NCI-H82 treated with DMSO at 0.1 percent for 48 hours (cell line): ENCODE measurements at regions not wholly inside any gene's neighbourhood (a gene's known extent, or its start where the extent isn't known, plus 50 kb on each side); places are given as distances from the start of the nearest gene placed in this dataset.
"Not testable (repeated sequence)": the region's sequence is repeated elsewhere in the genome, so short reads cannot be mapped to it uniquely, and the experiment has no call there.

Experiments
- DNase-seq: peaks from one replicate; lab custom pipeline; 2025; ENCODE audit not compliant: unreplicated experiment; lab: John Stamatoyannopoulos, UW

DNA sequence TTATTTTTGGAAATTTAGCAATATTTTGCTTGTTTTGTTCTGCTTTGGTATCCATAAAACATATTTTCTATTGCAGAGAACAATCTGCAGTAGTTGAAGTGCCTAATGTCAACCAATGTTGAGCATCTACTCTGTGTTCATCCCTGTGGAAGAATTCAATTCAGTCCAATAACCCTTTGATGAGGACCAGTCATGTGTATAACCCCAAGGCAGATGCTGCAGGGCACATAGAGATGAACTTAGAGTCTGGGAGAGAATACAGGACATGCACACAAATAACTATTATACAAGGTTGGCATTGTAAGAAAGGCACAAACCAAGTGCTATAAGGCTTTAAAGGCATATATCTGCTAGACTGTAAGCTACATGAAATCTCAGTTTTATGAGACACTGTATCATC, 304.7 kb downstream of the LRIG3 start:
- no peak for DNase-seq

- no peak for DNase-seq
These were observed 303.7 kb downstream of the LRIG3 start for GRCh38 chr12:58616618-58617017.

GRCh38 chr12:58621126-58621525, 299.2 kb downstream of the LRIG3 start:
- no peak for DNase-seq

DNA sequence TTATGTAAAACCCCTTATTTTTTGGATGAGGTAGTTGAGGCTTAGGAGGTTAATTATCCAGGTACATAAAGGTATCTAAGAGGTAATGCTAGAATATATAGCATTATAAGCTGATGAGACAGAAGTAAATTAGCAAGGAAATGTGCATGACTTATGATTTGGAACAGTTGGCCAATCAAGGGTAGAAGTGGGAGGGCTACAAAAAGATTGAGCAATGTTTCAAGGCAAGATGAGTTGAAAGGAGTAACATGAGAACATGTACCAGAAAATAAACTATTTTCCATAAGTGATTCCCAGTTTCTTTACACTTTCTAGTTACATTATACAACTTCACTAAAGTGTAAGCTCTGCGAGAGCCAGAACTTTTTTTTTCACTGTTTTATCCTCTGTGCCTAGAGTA, 290.9 kb downstream of the LRIG3 start:
- no peak for DNase-seq

DNA sequence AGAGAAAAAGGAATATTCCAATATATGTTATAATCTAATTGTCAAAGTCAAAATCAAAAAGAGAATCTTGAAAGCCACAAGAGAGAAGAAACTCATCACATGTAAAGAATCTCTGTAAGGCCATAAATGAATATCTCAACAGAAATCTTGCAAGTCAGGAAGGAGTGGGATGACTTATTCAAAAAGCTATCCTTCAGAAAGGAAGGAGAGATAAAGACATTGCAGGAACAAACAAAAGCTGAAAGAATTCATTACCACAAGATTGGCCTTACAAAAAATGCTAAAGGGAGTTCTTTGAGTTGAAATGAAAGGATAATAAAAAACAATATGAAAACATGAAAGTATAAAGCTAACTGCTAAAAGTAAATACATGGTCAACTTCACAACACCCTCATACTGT, 286.8 kb downstream of the LRIG3 start:
- DNase-seq, result no peak

- DNase-seq, result peak; percentile 96
These were observed 280.9 kb downstream of the LRIG3 start for GRCh38 chr12:58639318-58639934.

- no peak for DNase-seq
These were observed 280.0 kb downstream of the LRIG3 start for GRCh38 chr12:58640314-58640713.

- no peak for DNase-seq
These were observed 274.4 kb downstream of the LRIG3 start for GRCh38 chr12:58645946-58646345.

GRCh38 chr12:58647495-58647894, 272.8 kb downstream of the LRIG3 start:
- DNase-seq, result no peak

GRCh38 chr12:58648176-58648575, 272.1 kb downstream of the LRIG3 start:
- no peak for DNase-seq

GRCh38 chr12:58651850-58652249, 268.5 kb downstream of the LRIG3 start:
- DNase-seq, result no peak

DNA sequence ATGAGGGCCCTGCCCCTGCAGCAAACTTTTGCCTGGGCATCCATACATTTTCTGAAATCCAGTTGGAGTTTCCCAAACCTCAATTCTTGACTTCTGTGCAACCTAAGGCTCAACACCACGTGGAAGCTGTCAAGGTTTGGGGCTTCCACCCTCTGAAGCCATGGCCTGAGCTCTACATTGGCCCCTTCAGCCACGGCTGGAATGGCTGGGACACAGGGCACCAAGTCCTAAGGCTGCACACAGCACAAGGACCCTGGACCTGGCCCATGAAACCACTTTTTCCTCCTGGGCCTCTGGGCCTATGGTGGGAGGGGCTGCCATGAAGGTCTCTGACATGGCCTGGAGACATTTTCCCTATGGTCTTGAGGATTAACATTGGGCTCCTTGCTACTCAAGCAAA, 266.3 kb downstream of the LRIG3 start:
- DNase-seq, result no peak

- DNase-seq, result no peak
These were observed 264.9 kb downstream of the LRIG3 start for GRCh38 chr12:58655375-58655774.

DNA sequence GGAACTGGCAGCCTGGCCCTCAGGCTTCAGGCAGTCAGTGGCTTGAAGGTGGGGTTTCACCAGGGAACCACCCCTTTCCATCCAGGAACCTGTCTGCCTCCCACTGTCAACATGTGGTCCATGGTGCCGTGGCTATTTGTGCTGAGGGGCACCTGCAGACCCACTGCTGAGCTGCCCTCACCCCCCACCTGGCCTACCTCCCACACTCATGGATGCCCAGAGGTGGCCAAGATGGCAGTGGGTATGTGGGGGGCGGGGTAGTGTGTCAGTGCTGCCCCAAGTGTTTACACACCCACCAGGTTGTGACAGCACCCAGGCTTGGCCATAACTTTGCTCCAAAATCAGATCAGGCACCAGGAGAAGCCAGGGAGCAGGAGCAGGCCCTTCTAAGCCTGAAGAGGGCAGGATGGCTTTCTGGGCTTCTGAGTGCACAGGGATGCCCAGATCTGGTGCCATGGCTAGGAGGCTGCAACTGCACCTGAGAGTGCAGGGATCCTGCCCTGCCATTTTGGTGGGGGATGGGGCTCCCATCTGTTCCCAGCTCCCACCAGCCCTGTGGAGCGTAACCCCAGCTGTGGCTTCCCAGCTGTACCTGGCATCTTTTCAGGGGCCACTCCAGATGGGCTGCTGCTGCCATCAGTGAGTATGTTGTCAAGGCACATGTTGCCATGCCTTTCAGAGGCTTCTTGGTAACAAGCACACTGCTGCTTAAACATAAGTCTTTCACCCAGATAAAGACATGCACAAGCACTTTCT, 263.9 kb downstream of the LRIG3 start:
- DNase-seq, result no peak

- no peak for DNase-seq
These were observed 263.1 kb downstream of the LRIG3 start for GRCh38 chr12:58657190-58657589.

DNA sequence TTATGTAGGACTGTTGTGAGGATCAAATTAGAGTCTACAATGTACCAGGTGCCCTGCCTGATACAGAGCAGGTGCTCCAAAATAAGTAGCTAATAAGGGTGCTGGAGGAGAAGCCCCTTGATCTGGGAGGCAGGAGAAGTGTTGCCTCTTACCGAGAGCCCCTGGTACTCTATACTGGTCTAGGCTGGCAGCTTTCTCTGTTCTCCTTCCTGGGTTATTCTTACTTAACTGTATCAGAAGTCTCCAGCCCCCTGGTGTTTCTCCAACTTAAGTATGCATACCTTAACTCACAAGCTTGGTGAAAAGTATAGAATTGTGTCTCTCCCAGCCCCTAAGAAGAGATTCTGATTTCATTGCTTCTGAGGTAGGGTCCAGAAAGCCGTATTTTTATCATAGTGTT, 254.9 kb downstream of the LRIG3 start:
- DNase-seq, result no peak

GRCh38 chr12:58668233-58668632, 252.1 kb downstream of the LRIG3 start:
- DNase-seq, result no peak

- no peak for DNase-seq
These were observed 251.4 kb downstream of the LRIG3 start for GRCh38 chr12:58668871-58669270.

DNA sequence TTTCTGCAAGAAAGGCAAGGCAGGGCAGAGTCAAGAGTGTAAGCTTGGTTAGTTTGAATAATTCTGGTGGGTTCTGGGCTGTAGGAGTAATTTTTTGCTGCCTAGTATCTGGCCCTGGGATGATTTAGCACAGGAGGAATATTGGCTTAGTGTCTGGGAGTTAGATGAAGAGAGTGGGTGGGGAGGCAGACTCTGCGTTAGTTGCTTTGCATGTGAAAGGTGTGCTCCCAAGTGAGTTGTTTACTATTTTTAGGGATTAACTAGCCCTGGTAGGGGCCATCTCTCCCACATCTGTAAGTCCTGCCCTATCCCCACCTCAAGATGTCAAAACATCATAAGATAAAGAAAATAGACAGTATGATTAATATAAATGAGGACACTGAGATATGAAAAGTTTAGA, 249.7 kb downstream of the LRIG3 start:
- DNase-seq, result no peak

DNA sequence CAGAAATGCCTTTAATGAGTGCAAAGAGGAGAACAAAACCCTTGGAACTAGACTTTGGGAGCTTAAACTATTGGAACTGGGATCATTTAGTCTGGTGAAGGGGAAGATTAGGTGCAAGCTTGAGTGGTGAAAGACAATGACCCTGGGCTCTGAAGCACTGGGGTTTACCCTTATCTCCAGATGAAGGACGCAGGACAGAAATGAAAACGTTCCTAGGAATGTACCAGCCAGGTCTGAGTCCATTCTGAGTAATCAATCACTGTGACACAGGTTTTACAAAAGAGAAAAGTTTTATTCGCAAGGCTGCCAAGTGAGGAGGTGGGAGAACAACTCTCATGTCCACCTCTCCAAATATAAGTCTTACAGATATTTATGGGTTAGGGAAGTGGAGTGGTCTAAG, 249.1 kb downstream of the LRIG3 start:
- no peak for DNase-seq

GRCh38 chr12:58673021-58673420, 247.3 kb downstream of the LRIG3 start:
- DNase-seq, result no peak

DNA sequence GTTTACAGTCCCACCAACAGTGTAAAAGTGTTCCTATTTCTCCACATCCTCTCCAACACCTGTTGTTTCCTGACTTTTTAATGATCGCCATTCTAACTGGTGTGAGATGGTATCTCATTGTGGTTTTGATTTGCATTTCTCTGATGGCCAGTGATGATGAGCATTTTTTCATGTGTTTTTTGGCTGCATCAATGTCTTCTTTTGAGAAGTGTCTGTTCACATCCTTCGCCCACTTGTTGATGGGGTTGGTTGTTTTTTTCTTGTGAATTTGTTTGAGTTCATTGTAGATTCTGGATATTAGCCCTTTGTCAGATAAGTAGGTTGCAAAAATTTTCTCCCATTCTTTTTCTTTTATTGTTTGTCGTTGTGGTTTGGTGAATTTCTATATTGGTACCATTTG, 242.5 kb downstream of the LRIG3 start:
- not testable (repeated sequence) for DNase-seq

GRCh38 chr12:58678753-58679152, 241.6 kb downstream of the LRIG3 start:
- DNase-seq, result no peak
